BLaER1 treated with 17β-estradiol and CSF1 and Interleukin-3, amounts not matched to agents 10 nM and 100 nM (cell line): ENCODE measurements at regions not wholly inside any gene's neighbourhood (a gene's known extent, or its start where the extent isn't known, plus 50 kb on each side); places are given as distances from the start of the nearest gene placed in this dataset.

Source experiments
- H3K27ac ChIP-seq, 11 experiments: shearing (Covaris generic); formaldehyde crosslinking; 2 replicates each; pipeline ENCODE4 v1.8.1; 2022
- H3K27me3 ChIP-seq, 11 experiments: shearing (Covaris generic); formaldehyde crosslinking; 2 replicates each; pipeline ENCODE4 v1.8.1; 2022
- H3K36me3 ChIP-seq, 11 experiments: shearing (Covaris generic); formaldehyde crosslinking; 2 replicates each; pipeline ENCODE4 v1.8.1; 2022
- H3K4me1 ChIP-seq, 10 experiments: shearing (Covaris generic); formaldehyde crosslinking; 2 replicates each; pipeline ENCODE4 v1.8.1; 2022
- H3K4me2 ChIP-seq, 11 experiments: shearing (Covaris generic); formaldehyde crosslinking; 2 replicates each; pipeline ENCODE4 v1.8.1; 2022
- H3K4me3 ChIP-seq, 10 experiments: shearing (Covaris generic); formaldehyde crosslinking; 2 replicates each; pipeline ENCODE4 v1.8.1; 2022
- H3K9ac ChIP-seq, 11 experiments: shearing (Covaris generic); formaldehyde crosslinking; 2 replicates each; pipeline ENCODE4 v1.8.1; 2022
- H3K9me3 ChIP-seq, 11 experiments: shearing (Covaris generic); formaldehyde crosslinking; replicated peaks in 1 of 11; 2 replicates each; pipeline ENCODE4 v1.8.1; 2022
- H4K20me1 ChIP-seq, 11 experiments: shearing (Covaris generic); formaldehyde crosslinking; 2 replicates each; pipeline ENCODE4 v1.8.1; 2022
- Cebpa-rat ChIP-seq, 11 experiments: shearing (Covaris generic); IDR thresholded peaks; 2 replicates each; pipeline ENCODE4 v1.8.1; 2022

- Histone ChIP-seq H3K36me3 (no peaks in the 10 kb centered on the region), H3K9me3 (peaks cover 5 to 27% (median 21%) of the 10 kb centered on the region in 11 experiments; a peak in 20 of 22 replicates), H3K9ac (no peak overlapping the region), H3K4me2 (no peak overlapping the region), H3K27me3 (no peaks in the 10 kb centered on the region), H3K4me3 (no peak overlapping the region), H3K27ac (no peak overlapping the region), H3K4me1 (no peaks in the 10 kb centered on the region), H4K20me1 (no peaks in the 10 kb centered on the region)
- no peak for TF ChIP-seq Cebpa-rat (IDR thresholded peaks at IDR 0.05)
Observed at GRCh38 chr3:30069056-30069455, 537.3 kb upstream of the TGFBR2 start.

DNA sequence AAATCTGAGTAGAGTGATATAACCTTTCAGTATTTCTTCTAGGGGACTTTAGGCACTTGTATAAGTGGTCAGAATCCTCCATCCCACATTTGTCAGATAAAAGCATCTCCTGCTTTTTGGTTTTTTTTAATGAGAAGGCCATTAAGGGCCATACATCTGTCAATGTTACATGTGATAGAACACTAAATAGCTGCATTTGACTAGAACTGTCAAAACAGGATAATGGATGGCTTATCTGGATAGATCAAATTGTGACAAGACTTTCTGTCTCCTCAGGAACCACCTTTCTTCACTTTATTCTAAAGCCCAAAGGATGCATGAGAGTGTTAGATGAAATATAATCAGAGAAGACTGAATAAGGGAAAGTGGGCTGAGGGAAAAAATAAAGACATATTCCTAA, 533.4 kb upstream of the TGFBR2 start:
- H4K20me1 ChIP-seq = no peaks in the 10 kb centered on the region
- no peak overlapping the region for H3K4me2 ChIP-seq
- no peak overlapping the region for H3K4me3 ChIP-seq
- no peak overlapping the region for H3K27ac ChIP-seq
- no peaks in the 10 kb centered on the region for H3K9me3 ChIP-seq
- no peak for TF ChIP-seq Cebpa-rat (IDR thresholded peaks at IDR 0.05)
- no peaks in the 10 kb centered on the region for H3K27me3 ChIP-seq
- no peaks in the 10 kb centered on the region for H3K4me1 ChIP-seq
- no peak overlapping the region for H3K9ac ChIP-seq
- H3K36me3 ChIP-seq = no peaks in the 10 kb centered on the region

DNA sequence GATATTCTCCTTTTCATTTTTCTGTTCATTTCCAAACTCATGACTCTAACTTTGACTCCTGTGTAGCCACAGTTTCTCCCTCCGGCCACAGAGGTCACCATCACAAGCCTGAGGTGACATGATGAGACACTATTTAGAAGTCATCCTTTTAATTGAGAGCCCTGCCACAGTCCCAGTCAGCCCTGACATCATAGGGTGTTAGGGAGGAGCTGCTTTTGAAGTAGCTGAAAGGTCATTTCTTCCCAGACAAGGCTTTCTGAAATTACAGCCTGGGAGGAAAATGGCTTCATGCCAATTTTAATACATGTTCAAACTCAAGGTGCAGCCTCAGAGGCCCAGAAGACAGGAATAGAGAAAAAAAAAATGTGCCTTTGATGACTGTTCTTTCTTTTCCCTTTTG, 532.8 kb upstream of the TGFBR2 start:
- H4K20me1 ChIP-seq = no peaks in the 10 kb centered on the region
- no peak overlapping the region for H3K4me3 ChIP-seq
- H3K4me1 ChIP-seq = no peaks in the 10 kb centered on the region
- no peaks in the 10 kb centered on the region for H3K27me3 ChIP-seq
- H3K9me3 ChIP-seq = no peaks in the 10 kb centered on the region
- no peak overlapping the region for H3K9ac ChIP-seq
- no peak overlapping the region for H3K27ac ChIP-seq
- TF ChIP-seq Cebpa-rat (IDR thresholded peaks at IDR 0.05) = no peak
- H3K36me3 ChIP-seq = no peaks in the 10 kb centered on the region
- no peak overlapping the region for H3K4me2 ChIP-seq

DNA sequence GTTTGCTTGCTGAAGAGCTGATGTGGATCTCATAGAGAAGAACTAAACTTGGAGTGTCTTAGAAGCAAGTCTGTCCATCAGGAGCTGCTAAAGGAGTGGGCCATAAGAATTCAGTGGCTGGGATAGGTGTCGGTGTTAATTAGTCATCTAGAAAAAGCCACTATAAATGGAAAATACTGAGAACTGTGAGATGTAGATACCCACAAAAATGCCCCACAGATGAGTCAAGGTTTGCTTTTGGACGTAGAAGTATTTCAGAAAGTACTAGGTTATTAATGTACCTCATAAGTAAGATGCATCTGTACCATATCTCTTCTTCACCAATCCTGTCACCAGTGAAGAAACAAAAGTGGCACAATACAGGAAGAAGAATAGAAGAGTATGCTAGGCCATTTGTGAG, 530.9 kb upstream of the TGFBR2 start:
- Histone ChIP-seq H3K27ac (no peak overlapping the region), H3K9ac (no peak overlapping the region), H3K9me3 (no peaks in the 10 kb centered on the region), H3K36me3 (no peaks in the 10 kb centered on the region), H3K4me2 (no peak overlapping the region), H3K27me3 (no peaks in the 10 kb centered on the region), H3K4me1 (no peaks in the 10 kb centered on the region), H3K4me3 (no peak overlapping the region), H4K20me1 (no peaks in the 10 kb centered on the region)
- TF ChIP-seq Cebpa-rat (IDR thresholded peaks at IDR 0.05) = no peak

- no peak for TF ChIP-seq Cebpa-rat (IDR thresholded peaks at IDR 0.05)
- Histone ChIP-seq H3K9me3 (no peaks in the 10 kb centered on the region), H3K4me2 (no peak overlapping the region), H3K4me1 (no peaks in the 10 kb centered on the region), H3K27me3 (no peaks in the 10 kb centered on the region), H3K36me3 (no peaks in the 10 kb centered on the region), H3K9ac (no peak overlapping the region), H4K20me1 (no peaks in the 10 kb centered on the region), H3K4me3 (no peak overlapping the region), H3K27ac (no peak overlapping the region)
Observed at GRCh38 chr3:30076899-30077298, 529.5 kb upstream of the TGFBR2 start.

DNA sequence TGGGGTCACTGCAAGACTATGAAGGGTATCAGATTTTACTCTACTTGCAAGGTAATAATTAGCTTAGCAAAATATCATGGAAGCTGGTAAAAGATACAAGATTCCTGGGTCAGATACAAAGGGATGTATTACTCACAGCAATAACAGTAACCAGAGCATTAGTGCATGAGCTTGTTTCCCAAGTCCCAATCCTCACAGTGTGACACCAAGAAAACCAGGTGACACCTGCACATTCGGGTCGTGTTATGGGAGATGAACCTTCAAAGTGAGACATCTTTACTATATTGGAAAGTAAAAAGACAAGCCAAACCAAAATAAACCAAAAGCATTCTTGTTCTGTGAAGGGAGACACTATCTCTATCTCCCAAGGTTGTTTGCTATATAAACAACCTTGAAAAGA, 528.7 kb upstream of the TGFBR2 start:
- H3K9ac ChIP-seq = no peak overlapping the region
- no peaks in the 10 kb centered on the region for H3K36me3 ChIP-seq
- H3K4me3 ChIP-seq = no peak overlapping the region
- no peak overlapping the region for H3K4me2 ChIP-seq
- no peaks in the 10 kb centered on the region for H3K27me3 ChIP-seq
- no peaks in the 10 kb centered on the region for H3K4me1 ChIP-seq
- no peaks in the 10 kb centered on the region for H3K9me3 ChIP-seq
- no peak for TF ChIP-seq Cebpa-rat (IDR thresholded peaks at IDR 0.05)
- H3K27ac ChIP-seq = no peak overlapping the region
- no peaks in the 10 kb centered on the region for H4K20me1 ChIP-seq

DNA sequence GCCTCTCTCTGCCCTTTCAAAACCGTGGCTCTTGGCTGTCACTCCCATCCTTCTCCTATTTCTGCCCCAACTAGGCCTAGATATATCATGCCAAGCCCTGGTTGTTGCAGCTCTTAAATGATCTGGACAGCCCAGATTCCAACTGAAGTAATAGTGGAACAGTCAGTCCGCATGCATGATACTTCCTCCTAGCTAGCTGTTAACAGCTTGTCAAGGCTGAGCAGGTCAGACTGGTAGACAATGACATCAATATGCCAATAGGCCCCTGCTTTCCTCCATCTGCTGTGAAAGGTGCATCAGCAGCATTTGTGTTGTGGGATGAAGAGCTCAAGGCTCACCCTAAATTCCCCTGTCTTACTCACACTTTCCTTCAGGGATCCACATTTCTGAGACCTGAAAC, 527.7 kb upstream of the TGFBR2 start:
- Histone ChIP-seq H3K4me2 (no peak overlapping the region), H4K20me1 (no peaks in the 10 kb centered on the region), H3K9ac (no peak overlapping the region), H3K27ac (no peak overlapping the region), H3K9me3 (no peaks in the 10 kb centered on the region), H3K27me3 (no peaks in the 10 kb centered on the region), H3K4me1 (no peaks in the 10 kb centered on the region), H3K36me3 (no peaks in the 10 kb centered on the region), H3K4me3 (no peak overlapping the region)
- no peak for TF ChIP-seq Cebpa-rat (IDR thresholded peaks at IDR 0.05)

- H3K9me3 ChIP-seq = no peaks in the 10 kb centered on the region
- H3K9ac ChIP-seq = no peak overlapping the region
Observed at GRCh38 chr3:30081904-30082303, 524.5 kb upstream of the TGFBR2 start.

GRCh38 chr3:30082652-30083051, 523.7 kb upstream of the TGFBR2 start:
- H3K27me3 ChIP-seq = no peaks in the 10 kb centered on the region
- no peaks in the 10 kb centered on the region for H3K4me1 ChIP-seq
- TF ChIP-seq Cebpa-rat (IDR thresholded peaks at IDR 0.05) = no peak
- H3K9ac ChIP-seq = no peak overlapping the region
- H4K20me1 ChIP-seq = no peaks in the 10 kb centered on the region
- H3K27ac ChIP-seq = no peak overlapping the region
- no peak overlapping the region for H3K4me3 ChIP-seq
- no peaks in the 10 kb centered on the region for H3K36me3 ChIP-seq
- H3K4me2 ChIP-seq = no peak overlapping the region
- H3K9me3 ChIP-seq = no peaks in the 10 kb centered on the region

More at GRCh38 chr3:30081904-30082303, 524.5 kb upstream of the TGFBR2 start:
- Histone ChIP-seq H3K4me3 (no peak overlapping the region), H3K36me3 (no peaks in the 10 kb centered on the region), H3K4me1 (no peaks in the 10 kb centered on the region), H3K27me3 (no peaks in the 10 kb centered on the region), H4K20me1 (no peaks in the 10 kb centered on the region), H3K4me2 (no peak overlapping the region), H3K27ac (no peak overlapping the region)
- TF ChIP-seq Cebpa-rat (IDR thresholded peaks at IDR 0.05) = no peak

DNA sequence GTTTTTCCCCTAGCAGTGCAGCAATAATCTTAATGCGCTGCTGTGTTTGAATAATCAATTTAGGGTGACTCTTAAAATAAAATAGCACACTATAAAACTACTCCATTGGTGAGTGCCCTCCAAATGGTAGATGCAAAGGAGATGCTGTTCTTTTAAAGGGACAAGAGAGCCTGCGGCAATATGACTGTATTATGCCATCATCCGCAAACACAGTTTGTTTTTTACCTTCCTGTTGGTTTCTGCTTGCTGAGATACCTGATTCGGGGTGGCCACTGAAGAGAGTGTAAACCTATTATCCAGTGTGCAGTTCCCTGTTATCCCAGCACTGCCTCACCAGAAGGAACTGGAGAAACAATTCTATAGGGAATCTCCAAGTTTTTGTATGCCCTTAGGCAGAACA, 523.1 kb upstream of the TGFBR2 start:
- Histone ChIP-seq H3K36me3 (no peaks in the 10 kb centered on the region), H3K9me3 (no peaks in the 10 kb centered on the region), H3K4me3 (no peak overlapping the region), H3K4me2 (no peak overlapping the region), H3K27ac (no peak overlapping the region), H3K27me3 (no peaks in the 10 kb centered on the region), H3K4me1 (no peaks in the 10 kb centered on the region), H3K9ac (no peak overlapping the region), H4K20me1 (no peaks in the 10 kb centered on the region)
- TF ChIP-seq Cebpa-rat (IDR thresholded peaks at IDR 0.05) = no peak

GRCh38 chr3:30084316-30084715, 522.1 kb upstream of the TGFBR2 start:
- Histone ChIP-seq H3K27me3 (no peaks in the 10 kb centered on the region), H4K20me1 (no peaks in the 10 kb centered on the region), H3K4me2 (no peak overlapping the region), H3K27ac (no peak overlapping the region), H3K4me3 (no peak overlapping the region), H3K36me3 (no peaks in the 10 kb centered on the region), H3K9me3 (no peaks in the 10 kb centered on the region), H3K4me1 (no peaks in the 10 kb centered on the region), H3K9ac (no peak overlapping the region)
- no peak for TF ChIP-seq Cebpa-rat (IDR thresholded peaks at IDR 0.05)
